OCI-LY7 (cell line): ENCODE measurements at regions not wholly inside any gene's neighbourhood (a gene's known extent, or its start where the extent isn't known, plus 50 kb on each side); places are given as distances from the start of the nearest gene placed in this dataset.

Experiments
- CTCF ChIP-seq: fragments of 200-600 bp; sonication (generic); conservative IDR thresholded peaks from 2 replicates; pipeline ENCODE4 v1.5.1; 2014; ENCODE audit warnings: mild to moderate bottlenecking, antibody characterized with exemption, low read length, moderate library complexity, mixed read lengths
- EZH2phosphoT487 ChIP-seq: fragments of 200-600 bp; sonication (generic); IDR thresholded peaks from 2 replicates; pipeline ENCODE4 v1.6.1; 2018; ENCODE audit warnings: low read depth, borderline replicate concordance, mild to moderate bottlenecking, mixed run types, antibody characterized with exemption, low read length, moderate library complexity, mixed read lengths

- no peak for TF ChIP-seq CTCF
- TF ChIP-seq EZH2phosphoT487, result no peak
Measured at GRCh38 chr10:36703179-36703578, 422.2 kb upstream of the ANKRD30A start.
